Immature natural killer cell (primary cell): ENCODE measurements at regions not wholly inside any gene's neighbourhood (a gene's known extent, or its start where the extent isn't known, plus 50 kb on each side); places are given as distances from the start of the nearest gene placed in this dataset.
"Not testable (repeated sequence)": the region's sequence is repeated elsewhere in the genome, so short reads cannot be mapped to it uniquely, and the experiment has no call there.

Experiments
- DNase-seq, 3 donors: peaks; one replicate each; pipeline ENCODE4 v3.0.0; 2022; ENCODE audit warnings: mixed read lengths in 1 of 3
- H3K27ac Mint-ChIP-seq, 6 donors: one replicate each; pipeline ENCODE4 v1.8.0; 2020; ENCODE audit warnings: mixed read lengths in 6 of 6, mild to moderate bottlenecking in 5 of 6, inconsistent platforms in 4 of 6, moderate library complexity in 3 of 6
- H3K27me3 Mint-ChIP-seq, 3 donors: one replicate each; pipeline ENCODE4 v1.8.0; 2020 to 2021; ENCODE audit warnings: low read depth in 3 of 3, mild to moderate bottlenecking in 3 of 3, mixed read lengths in 3 of 3, moderate library complexity in 3 of 3, inconsistent platforms in 1 of 3
- H3K36me3 Mint-ChIP-seq, 3 donors: one replicate each; pipeline ENCODE4 v1.8.0; 2020; ENCODE audit warnings: mixed read lengths in 3 of 3, inconsistent platforms in 2 of 3, mild to moderate bottlenecking in 2 of 3
- H3K4me1 Mint-ChIP-seq, 2 donors: one replicate each; pipeline ENCODE4 v1.8.0; 2020; ENCODE audit warnings: inconsistent platforms in 2 of 2, mild to moderate bottlenecking in 2 of 2, mixed read lengths in 2 of 2, moderate library complexity in 1 of 2
- H3K4me3 Mint-ChIP-seq, 5 donors: one replicate each; pipeline ENCODE4 v1.8.0; 2020; ENCODE audit warnings: mild to moderate bottlenecking in 5 of 5, mixed read lengths in 5 of 5, inconsistent platforms in 3 of 5, moderate library complexity in 3 of 5
- H3K9me3 Mint-ChIP-seq, 6 donors: one replicate each; pipeline ENCODE4 v1.8.0; 2020; ENCODE audit warnings: mild to moderate bottlenecking in 6 of 6, mixed read lengths in 6 of 6, inconsistent platforms in 4 of 6, moderate library complexity in 3 of 6

DNA sequence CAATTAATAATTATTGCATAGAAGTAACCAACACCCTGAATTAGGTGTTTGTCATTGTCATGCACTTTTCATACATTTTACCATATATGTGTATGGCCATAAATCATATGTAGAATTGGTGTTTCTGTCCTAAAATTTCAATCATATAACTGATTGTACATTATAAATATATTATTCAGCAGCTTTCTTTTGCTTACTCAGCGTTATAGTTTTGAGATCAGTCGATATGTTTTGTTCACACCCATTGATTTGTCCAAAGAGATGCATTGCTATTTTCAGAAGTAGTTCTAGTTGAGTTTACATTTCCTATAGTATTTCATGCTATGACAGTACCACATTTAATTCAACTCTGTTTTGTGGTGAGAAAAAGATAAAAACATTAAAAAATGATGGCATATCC is 50.5 kb upstream of the PARP4 start:
- no peak overlapping the region for H3K4me3 Mint-ChIP-seq
- H3K9me3 Mint-ChIP-seq, result peaks cover 0 to 2% (median 0%) of the 10 kb centered on the region in 6 donors
- DNase-seq, result no peak
- H3K36me3 Mint-ChIP-seq, result no peaks in the 10 kb centered on the region
- H3K27ac Mint-ChIP-seq, result no peak overlapping the region
- peaks cover 5 to 14% of the 10 kb centered on the region in 2 donors for H3K4me1 Mint-ChIP-seq
- peaks cover 2 to 9% (median 5%) of the 10 kb centered on the region in 3 donors for H3K27me3 Mint-ChIP-seq

DNA sequence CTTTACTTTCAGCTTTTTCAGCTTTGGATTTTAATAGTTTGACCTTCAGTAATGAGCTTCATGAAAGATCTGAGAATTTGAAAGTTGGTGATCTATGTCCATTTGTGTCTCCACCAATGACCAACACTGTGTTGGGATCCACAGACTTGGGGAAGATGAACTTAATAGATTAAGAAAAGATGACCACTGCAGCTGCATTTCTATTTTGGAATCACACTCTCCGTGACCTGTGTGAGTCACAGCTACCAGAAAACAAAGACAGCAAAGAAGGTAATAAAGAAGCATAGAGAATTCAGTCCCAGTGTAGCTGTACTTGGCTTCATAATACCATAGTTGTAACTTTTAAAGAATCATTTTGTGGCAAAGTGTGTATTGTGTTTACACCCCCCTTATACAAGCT is 51.4 kb upstream of the PARP4 start:
- not testable (repeated sequence) for DNase-seq, H3K4me3 Mint-ChIP-seq, H3K9me3 Mint-ChIP-seq, H3K27ac Mint-ChIP-seq, H3K36me3 Mint-ChIP-seq, H3K27me3 Mint-ChIP-seq
- H3K4me1 Mint-ChIP-seq, result peaks cover 5 to 13% of the 10 kb centered on the region in 2 donors

DNA sequence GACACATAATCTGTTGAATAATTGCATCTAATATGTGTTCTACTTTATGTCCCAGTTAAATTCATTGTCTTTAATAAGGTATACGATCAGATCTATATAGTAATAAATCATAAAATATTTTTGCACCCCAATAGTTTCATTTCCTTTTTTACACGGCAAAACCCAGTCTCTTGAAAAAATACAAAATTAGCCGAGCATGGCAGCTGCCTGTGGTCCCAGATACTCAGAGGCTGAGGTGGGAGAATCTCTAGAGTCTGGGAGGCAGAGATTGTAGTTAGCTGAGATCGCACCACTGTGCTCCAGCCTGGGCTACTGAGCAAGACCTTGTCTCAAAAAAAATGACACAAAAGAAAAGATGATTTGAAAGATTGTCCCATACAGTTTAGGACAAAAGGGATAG is 52.3 kb upstream of the PARP4 start:
- Mint-ChIP-seq H3K27ac (no peak overlapping the region), H3K4me1 (peaks cover under 1 to 4% of the 10 kb centered on the region in 2 donors), H3K4me3 (no peak overlapping the region)

DNA sequence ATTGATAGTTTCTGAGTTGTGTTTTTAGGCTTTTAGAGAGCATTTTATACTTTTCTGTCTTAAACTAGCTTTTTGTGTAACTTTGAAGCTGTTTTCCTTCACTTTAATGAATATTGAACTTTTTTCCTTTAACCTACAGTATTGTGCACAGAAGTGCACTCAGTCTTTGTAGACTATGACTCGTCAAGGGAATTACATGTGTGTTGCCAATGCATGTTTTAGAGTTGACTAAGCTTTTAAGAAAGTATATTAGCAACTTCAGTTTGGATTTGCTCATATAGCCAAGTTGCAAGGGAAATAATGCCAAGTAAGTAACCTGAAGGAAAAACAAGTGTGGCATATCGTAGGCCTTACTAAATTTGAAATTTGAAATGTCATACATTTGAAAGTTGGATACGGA is 55.0 kb upstream of the PARP4 start:
- H3K4me3 Mint-ChIP-seq, H3K4me1 Mint-ChIP-seq, H3K27ac Mint-ChIP-seq, H3K36me3 Mint-ChIP-seq, DNase-seq, H3K9me3 Mint-ChIP-seq, H3K27me3 Mint-ChIP-seq: not testable (repeated sequence)

More for the DNA sequence above, 52.3 kb upstream of the PARP4 start:
- H3K36me3 Mint-ChIP-seq, result no peaks in the 10 kb centered on the region
- no peak for DNase-seq
- H3K27me3 Mint-ChIP-seq, result peaks cover 2 to 3% (median 2%) of the 10 kb centered on the region in 3 donors
- no peaks in the 10 kb centered on the region for H3K9me3 Mint-ChIP-seq

DNA sequence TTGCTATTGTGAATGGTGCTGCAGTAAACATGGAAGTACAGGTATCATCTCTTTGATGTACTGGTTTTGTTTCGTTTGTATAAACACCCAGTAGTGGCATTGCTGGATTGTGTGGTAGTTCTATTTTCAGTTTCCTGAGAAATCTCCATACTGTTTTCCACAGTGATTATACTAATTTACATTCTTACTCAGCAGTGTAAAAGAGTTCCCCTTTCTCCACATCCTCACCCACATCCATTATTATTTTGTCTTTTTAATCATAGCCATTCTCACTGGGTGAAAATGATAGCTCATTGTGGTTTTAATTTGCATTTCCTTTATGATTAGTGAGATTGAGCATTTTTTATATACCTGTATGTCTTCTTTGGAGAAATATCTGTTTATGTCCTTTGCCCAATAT is 62.3 kb upstream of the PARP4 start:
- Mint-ChIP-seq H3K4me1 (peaks cover 0 to 6% of the 10 kb centered on the region in 2 donors), H3K27me3 (peaks cover 0 to 7% (median 7%) of the 10 kb centered on the region in 3 donors), H3K27ac (no peak overlapping the region), H3K4me3 (no peak overlapping the region), H3K36me3 (peaks cover 6 to 9% (median 8%) of the 10 kb centered on the region in 3 donors), H3K9me3 (peaks cover 2 to 12% (median 10%) of the 10 kb centered on the region in 6 donors)
- no peak for DNase-seq

DNA sequence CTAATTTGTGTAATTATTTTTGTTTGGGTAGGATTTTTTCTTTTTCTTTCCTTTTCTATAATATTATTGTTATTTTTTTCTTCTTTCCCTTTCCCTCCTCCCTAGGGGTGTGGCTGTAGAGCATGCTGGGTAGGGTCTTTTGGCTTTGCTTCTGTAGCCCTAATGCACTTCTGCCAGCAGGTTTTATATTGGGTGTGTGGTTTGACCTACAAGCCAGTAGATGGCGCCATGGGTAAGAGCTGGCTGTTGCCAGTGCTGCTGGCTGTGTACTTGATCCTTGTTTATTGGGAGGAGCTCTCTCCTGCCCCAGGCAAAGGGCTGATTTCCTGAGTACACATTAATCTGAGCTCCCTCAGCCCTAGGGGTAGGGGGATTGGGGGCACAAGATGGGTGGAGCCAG is 67.7 kb upstream of the PARP4 start:
- H3K4me3 Mint-ChIP-seq, H3K4me1 Mint-ChIP-seq, H3K27ac Mint-ChIP-seq, H3K36me3 Mint-ChIP-seq, H3K27me3 Mint-ChIP-seq: not testable (repeated sequence)
- peaks cover 4 to 12% (median 10%) of the 10 kb centered on the region in 6 donors for H3K9me3 Mint-ChIP-seq
- peak; percentile 28 to 47 (median 44) for DNase-seq

DNA sequence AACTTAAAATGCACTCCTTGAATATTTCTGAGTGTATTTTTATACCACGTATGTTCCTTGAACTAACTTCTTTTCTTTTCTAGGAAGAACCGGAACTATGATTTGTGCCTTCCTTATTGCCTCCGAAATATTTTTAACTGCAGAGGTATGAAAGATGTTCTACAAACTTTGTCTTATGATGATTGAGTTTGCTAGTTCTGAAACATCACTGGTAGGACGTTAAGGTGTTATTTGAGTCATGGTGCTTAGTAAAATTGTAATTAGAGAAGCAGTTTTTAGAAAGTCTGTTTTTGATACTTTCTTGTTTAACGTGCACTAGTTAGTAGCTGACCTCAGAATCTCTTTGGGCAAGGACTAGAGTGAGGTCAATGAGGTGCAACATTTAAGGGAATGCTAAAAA is 69.0 kb upstream of the PARP4 start:
- H3K36me3 Mint-ChIP-seq, H3K4me1 Mint-ChIP-seq, H3K4me3 Mint-ChIP-seq, H3K27ac Mint-ChIP-seq, H3K27me3 Mint-ChIP-seq, H3K9me3 Mint-ChIP-seq, DNase-seq: not testable (repeated sequence)

DNA sequence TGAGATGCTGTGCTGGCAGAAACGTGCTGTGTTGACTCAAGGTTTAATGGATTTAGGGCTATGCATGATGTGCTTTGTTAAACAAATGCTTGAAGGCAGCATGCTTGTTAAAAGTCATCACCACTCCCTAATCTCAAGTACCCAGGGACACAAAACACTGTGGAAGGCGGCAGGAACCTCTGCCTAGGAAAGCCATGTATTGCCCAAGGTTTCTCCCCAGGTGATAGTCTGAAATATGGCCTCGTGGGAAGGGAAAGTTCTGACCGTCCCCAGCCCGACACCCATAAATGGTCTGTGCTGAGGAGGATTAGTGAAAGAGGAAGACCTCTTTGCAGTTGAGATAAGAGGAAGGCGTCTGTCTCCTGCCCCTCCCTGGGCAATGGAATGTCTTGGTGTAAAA is 79.1 kb upstream of the PARP4 start:
- not testable (repeated sequence) for H3K27me3 Mint-ChIP-seq, H3K36me3 Mint-ChIP-seq, H3K4me3 Mint-ChIP-seq, DNase-seq, H3K4me1 Mint-ChIP-seq, H3K9me3 Mint-ChIP-seq
- H3K27ac Mint-ChIP-seq, result peak overlapping the region in 1 of 6 donors; percentile 51

DNA sequence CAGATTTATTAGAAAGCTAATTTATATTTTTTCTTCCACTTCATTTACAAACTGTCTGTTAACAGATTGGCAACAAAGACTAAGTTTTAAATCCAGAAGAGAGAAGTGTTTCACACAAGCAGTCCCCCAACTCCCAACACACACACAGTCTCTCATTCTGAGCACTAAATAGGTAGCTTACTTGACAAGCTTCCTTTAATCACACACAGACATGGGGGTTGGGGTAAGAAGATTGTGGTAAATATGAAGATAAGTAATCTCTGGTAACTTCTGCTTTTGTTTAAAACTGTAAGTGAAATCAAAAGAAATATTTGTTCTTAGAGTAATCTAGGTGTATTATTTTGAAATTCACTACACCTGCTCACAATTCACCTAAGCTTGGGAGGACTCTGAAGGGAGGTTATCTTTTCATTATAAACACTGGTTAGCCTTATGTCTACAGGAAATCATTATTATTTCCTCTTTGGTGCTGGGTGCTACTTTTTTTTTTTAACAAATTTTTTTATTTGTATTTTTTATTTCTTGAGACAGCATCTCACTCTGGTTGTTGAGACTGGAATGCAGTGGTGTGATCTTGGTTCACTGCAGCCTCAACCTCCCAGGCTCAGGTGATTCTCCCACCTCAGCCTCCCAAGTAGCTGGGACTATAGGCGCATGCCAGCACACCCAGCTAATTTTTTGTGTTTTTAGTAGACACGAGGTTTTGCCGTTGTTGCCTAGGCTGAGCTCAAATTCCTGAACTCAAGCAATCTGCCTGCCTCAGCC is 82.1 kb upstream of the ATP12A start:
- H3K27ac Mint-ChIP-seq, result peak overlapping the region; percentile 78 to 90 (median 86)

DNA sequence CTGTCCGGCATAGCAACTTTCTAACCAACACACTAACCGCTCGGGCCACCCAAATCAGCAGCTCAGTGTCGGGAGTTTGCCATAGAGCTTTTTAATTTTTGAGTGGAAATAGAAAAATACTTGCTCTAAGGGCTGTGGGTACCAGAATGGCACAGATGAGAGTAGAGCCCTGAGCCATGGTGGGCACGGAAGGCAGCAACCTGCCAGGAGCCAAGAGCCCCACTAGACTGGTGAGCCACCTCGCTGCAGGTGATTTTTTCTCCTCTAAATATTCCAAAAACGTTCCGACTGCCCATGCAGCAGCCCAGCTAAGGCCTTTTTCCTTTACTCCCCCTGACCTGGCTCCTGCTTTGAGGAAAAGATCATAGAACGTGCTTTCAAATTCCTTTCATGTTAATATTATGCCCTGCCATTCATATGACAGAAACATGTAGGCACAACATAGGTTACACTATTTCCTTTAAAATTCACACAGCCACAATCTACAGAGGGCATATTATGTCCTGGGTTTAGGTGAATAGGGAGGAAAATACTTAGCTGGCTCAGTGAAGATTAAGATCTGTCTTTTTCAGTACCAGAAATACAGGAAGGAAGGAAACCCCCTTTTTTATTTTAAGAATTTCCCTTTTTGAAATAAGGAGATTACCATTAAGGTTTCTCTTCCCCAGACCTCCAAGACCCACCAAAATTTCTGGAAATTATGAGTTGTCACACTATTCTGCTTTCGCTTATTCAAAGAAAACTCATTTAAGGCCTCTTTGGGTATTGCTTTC is 81.0 kb upstream of the ATP12A start:
- Mint-ChIP-seq H3K4me1 (peaks cover 30 to 35% of the 10 kb centered on the region in 2 donors), H3K27ac (peak overlapping the region in 5 of 6 donors; percentile 58 to 90 (median 81)), H3K27me3 (peaks cover 0 to 11% (median 6%) of the 10 kb centered on the region in 3 donors), H3K4me3 (peak overlapping the region in 4 of 5 donors; percentile 22 to 79 (median 59))
- not testable (repeated sequence) for H3K9me3 Mint-ChIP-seq, H3K36me3 Mint-ChIP-seq, DNase-seq

More for the DNA sequence above, 82.1 kb upstream of the ATP12A start:
- H3K36me3 Mint-ChIP-seq, H3K27me3 Mint-ChIP-seq, H3K9me3 Mint-ChIP-seq: not testable (repeated sequence)
- peak; percentile 41 to 44 (median 42) for DNase-seq
- H3K4me1 Mint-ChIP-seq, result peaks cover 30 to 35% of the 10 kb centered on the region in 2 donors
- H3K4me3 Mint-ChIP-seq, result peak overlapping the region; percentile 33 to 79 (median 68)

DNA sequence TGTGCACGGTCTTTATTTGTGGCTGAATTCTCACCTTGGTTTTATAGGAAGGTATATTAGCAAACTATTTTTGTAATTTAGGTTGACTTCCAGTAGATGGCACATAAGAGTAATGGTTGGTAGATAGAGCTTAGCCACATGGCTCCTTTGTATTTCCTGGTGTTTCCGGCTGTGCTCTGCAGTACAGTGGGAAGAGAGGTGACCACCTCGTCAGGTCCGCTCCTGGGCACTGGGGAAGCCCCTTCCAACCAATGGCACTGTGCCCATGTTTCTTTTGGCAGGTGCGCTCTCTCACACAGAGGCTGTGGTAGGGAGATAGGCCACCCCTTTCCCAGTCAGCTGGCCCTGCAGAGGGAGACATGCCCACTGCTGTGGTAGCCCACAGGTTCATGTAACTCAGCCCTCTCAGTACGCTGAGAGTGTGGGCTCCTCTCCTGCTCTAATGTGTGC is 74.3 kb upstream of the ATP12A start:
- Mint-ChIP-seq H3K9me3 (peaks cover 0 to 2% (median 0%) of the 10 kb centered on the region in 6 donors), H3K4me1 (peaks cover 12 to 20% of the 10 kb centered on the region in 2 donors), H3K27me3 (peaks cover 2 to 4% (median 4%) of the 10 kb centered on the region in 3 donors), H3K27ac (peak overlapping the region in 5 of 6 donors; percentile 43 to 76 (median 54)), H3K36me3 (peaks cover 4 to 11% (median 4%) of the 10 kb centered on the region in 3 donors), H3K4me3 (peak overlapping the region in 1 of 5 donors; percentile 38)
- peak; percentile 48 to 59 (median 58) for DNase-seq

DNA sequence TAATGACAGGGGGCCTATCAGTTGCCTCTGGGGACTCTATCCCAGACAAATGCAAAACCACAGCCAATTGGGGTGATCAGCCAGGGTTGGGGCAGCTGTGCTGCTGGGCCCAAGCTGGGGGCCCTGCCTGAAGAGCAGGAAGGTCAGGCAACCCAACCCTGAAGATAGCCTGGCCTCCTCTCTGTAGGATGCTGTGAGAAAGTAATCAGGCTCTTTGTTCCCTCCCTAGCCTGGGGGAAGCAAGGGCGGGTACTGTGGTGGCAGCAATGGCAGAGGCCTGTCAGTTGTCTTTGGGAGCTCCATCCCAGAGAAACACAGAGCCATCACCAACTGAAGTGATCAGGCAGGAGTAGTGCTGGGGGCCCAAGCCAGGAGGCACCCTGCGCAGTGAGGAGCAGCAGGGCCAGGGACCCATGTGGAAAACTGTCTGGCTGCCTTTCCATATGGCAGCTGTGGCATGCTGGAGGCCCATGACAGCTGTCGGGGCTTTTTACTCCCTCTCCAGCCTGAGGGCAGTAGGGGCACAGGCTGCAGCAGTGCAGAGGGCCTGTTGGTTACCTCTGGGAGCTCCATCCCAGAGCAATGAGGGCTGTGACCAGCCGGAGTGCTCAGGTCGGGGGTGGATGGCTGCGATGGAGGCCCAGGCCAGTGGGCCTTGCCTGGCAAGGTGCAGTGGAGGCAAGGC is 73.6 kb upstream of the ATP12A start:
- Mint-ChIP-seq H3K36me3 (peaks cover 4 to 11% (median 4%) of the 10 kb centered on the region in 3 donors), H3K9me3 (peaks cover 0 to 2% (median 0%) of the 10 kb centered on the region in 6 donors), H3K27me3 (peaks cover 2 to 4% (median 4%) of the 10 kb centered on the region in 3 donors), H3K27ac (peak overlapping the region in 3 of 6 donors; percentile 24 to 76 (median 73)), H3K4me3 (no peak overlapping the region), H3K4me1 (peaks cover 13 to 20% of the 10 kb centered on the region in 2 donors)
- no peak for DNase-seq

DNA sequence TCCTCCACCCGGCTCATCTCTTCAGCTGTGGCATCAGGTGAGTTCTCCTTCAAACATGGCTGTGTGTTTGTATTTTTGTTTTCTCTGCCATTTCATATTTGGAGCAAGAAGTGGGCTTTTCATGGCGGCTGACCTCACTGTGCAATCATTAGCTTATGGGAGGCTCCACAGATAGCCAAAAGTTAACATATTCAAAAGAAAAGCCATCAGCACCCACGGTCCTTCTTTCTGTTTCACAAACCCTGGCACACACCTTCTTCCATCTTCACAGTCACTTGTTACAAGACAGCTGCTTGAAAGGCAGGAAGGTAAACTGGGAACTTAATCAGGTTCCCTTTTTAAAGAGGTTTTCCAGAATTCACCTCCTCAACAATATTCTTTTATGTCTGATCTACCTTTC is 69.3 kb upstream of the ATP12A start:
- no peaks in the 10 kb centered on the region for H3K9me3 Mint-ChIP-seq
- no peak overlapping the region for H3K4me3 Mint-ChIP-seq
- H3K36me3 Mint-ChIP-seq, result no peaks in the 10 kb centered on the region
- H3K4me1 Mint-ChIP-seq, result peaks cover 19 to 26% of the 10 kb centered on the region in 2 donors
- peak overlapping the region in 5 of 6 donors; percentile 35 to 78 (median 55) for H3K27ac Mint-ChIP-seq
- H3K27me3 Mint-ChIP-seq, result peaks cover 0 to 2% (median 0%) of the 10 kb centered on the region in 3 donors
- no peak for DNase-seq
